Stomach (tissue), 8 donors: ENCODE measurements at regions not wholly inside any gene's neighbourhood (a gene's known extent, or its start where the extent isn't known, plus 50 kb on each side); places are given as distances from the start of the nearest gene placed in this dataset.
A peak's percentile ranks its signal among the peaks of the same experiment; 100 is the strongest.

Experiments used
- DNase-seq, 2 donors: peaks; one replicate each; pipeline versions ENCODE4 v3.0.0 to v3.0.0-alpha.2; 2013 to 2019
- H3K27ac ChIP-seq, 5 donors: fragments of 200-600 bp in 4 of 5; sonication (generic) in 4 of 5; one replicate each; pipeline ENCODE4 v1.5.1; 2013 to 2019; ENCODE audit warnings: mild to moderate bottlenecking in 1 of 5, moderate library complexity in 1 of 5
- H3K27me3 ChIP-seq, 3 donors: fragments of 200-600 bp; sonication (generic); one replicate each; pipeline ENCODE4 v1.5.1; 2017 to 2019; ENCODE audit warnings: mixed run types in 1 of 3
- H3K36me3 ChIP-seq, 4 donors: fragments of 200-600 bp; sonication (generic); 1 replicate in 3 of 4; 2 replicates in 1 of 4; pipeline ENCODE4 v1.5.1; 2016 to 2019
- H3K4me1 ChIP-seq, 4 donors: fragments of 200-600 bp; sonication (generic); one replicate each; pipeline ENCODE4 v1.5.1; 2016 to 2019
- H3K4me3 ChIP-seq, 4 donors: fragments of 200-600 bp; sonication (generic) in 3 of 4; one replicate each; pipeline ENCODE4 v1.5.1; 2016 to 2019; ENCODE audit warnings: mild to moderate bottlenecking in 1 of 4
- H3K9me3 ChIP-seq, 4 donors: fragments of 200-600 bp; sonication (generic); one replicate each; pipeline ENCODE4 v1.5.1; 2016 to 2019
- EP300 ChIP-seq: sonication (generic); formaldehyde crosslinking; IDR thresholded peaks from one replicate; pipeline ENCODE4 v1.6.1; 2017; ENCODE audit warnings: antibody characterized with exemption
- POLR2A ChIP-seq, 4 donors: fragments of 450-650 bp; IDR thresholded peaks; one replicate each; pipeline ENCODE4 v1.6.1; 2016; ENCODE audit warnings: antibody characterized with exemption in 4 of 4, control low read depth in 2 of 4, mild to moderate bottlenecking in 1 of 4, moderate library complexity in 1 of 4
- POLR2AphosphoS5 ChIP-seq, 3 donors: sonication (generic); formaldehyde crosslinking; IDR thresholded peaks; one replicate each; pipeline ENCODE4 v1.6.1; 2016; ENCODE audit warnings: antibody characterized with exemption in 3 of 3
- WGBS, 5 donors: extraction: QIAGEN DNeasy Blood & Tissue Kit in 3 of 5; methylation state at CpG; one replicate each; pipeline versions ENCODE4 v1.1.5 to v1.1.7; 2013 to 2018; 5-methylcytosine and 5-hydroxymethylcytosine counted together
- intact Hi-C: fragments of 100-400 bp; cut with DNase I; formaldehyde crosslinking; loops from one replicate; pipeline ENCODE4 v1.15.1; 2023; ENCODE audit warnings: low total_unique reads
- TF ChIP-seq, protein P1 (sequence below), 7 experiments: fragments of 450-650 bp in 4 of 7; fragments of 200-600 bp in 3 of 7; sonication (generic) in 3 of 7; IDR thresholded peaks; one replicate each; pipeline ENCODE4 v1.5.1; 2016 to 2019; ENCODE audit warnings: antibody characterized with exemption in 7 of 7, control low read depth in 2 of 7, mild to moderate bottlenecking in 1 of 7
- donor health status: healthy with polysubstance abuse.
- donor health status: Bipolar disorder and iron deficiency.
- donor health status: healthy.

- 76 to 85% (median 84%) methylated on average over 7 of the region's 7 CpGs for WGBS, 5 donors
These were observed 84.1 kb upstream of the KLF12 start for GRCh38 chr13:74218291-74218690.

GRCh38 chr13:74217811-74218210 is 83.6 kb upstream of the KLF12 start:
- 59 to 89% (median 80%) methylated on average over 1 of the region's 1 CpG for WGBS, 5 donors
- Histone ChIP-seq H3K27me3 (no peaks in the 10 kb centered on the region), H3K9me3 (no peaks in the 10 kb centered on the region), H3K4me3 (no peak overlapping the region), H3K4me1 (no peaks in the 10 kb centered on the region), H3K36me3 (no peaks in the 10 kb centered on the region), H3K27ac (no peak overlapping the region)
- peak in 1 of 2 donors; percentile 34 for DNase-seq
- TF ChIP-seq POLR2AphosphoS5 (IDR thresholded peaks at IDR 0.05): no peak
- TF ChIP-seq, protein P1, sequence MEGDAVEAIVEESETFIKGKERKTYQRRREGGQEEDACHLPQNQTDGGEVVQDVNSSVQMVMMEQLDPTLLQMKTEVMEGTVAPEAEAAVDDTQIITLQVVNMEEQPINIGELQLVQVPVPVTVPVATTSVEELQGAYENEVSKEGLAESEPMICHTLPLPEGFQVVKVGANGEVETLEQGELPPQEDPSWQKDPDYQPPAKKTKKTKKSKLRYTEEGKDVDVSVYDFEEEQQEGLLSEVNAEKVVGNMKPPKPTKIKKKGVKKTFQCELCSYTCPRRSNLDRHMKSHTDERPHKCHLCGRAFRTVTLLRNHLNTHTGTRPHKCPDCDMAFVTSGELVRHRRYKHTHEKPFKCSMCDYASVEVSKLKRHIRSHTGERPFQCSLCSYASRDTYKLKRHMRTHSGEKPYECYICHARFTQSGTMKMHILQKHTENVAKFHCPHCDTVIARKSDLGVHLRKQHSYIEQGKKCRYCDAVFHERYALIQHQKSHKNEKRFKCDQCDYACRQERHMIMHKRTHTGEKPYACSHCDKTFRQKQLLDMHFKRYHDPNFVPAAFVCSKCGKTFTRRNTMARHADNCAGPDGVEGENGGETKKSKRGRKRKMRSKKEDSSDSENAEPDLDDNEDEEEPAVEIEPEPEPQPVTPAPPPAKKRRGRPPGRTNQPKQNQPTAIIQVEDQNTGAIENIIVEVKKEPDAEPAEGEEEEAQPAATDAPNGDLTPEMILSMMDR (IDR thresholded peaks at IDR 0.05): no peak
- no peak for TF ChIP-seq EP300
- no peak for TF ChIP-seq POLR2A (IDR thresholded peaks at IDR 0.05)
- intact Hi-C loops: no loop called here

More at GRCh38 chr13:74218291-74218690, 84.1 kb upstream of the KLF12 start:
- Histone ChIP-seq H3K27ac (no peak overlapping the region), H3K9me3 (no peaks in the 10 kb centered on the region), H3K36me3 (no peaks in the 10 kb centered on the region), H3K4me3 (no peak overlapping the region), H3K4me1 (no peaks in the 10 kb centered on the region), H3K27me3 (no peaks in the 10 kb centered on the region)
- intact Hi-C loops: no loop called here
- TF ChIP-seq POLR2AphosphoS5 (IDR thresholded peaks at IDR 0.05) (no peak), EP300 (no peak), POLR2A (IDR thresholded peaks at IDR 0.05) (no peak)
- TF ChIP-seq, protein P1 (IDR thresholded peaks at IDR 0.05): no peak
- DNase-seq: no peak

DNA sequence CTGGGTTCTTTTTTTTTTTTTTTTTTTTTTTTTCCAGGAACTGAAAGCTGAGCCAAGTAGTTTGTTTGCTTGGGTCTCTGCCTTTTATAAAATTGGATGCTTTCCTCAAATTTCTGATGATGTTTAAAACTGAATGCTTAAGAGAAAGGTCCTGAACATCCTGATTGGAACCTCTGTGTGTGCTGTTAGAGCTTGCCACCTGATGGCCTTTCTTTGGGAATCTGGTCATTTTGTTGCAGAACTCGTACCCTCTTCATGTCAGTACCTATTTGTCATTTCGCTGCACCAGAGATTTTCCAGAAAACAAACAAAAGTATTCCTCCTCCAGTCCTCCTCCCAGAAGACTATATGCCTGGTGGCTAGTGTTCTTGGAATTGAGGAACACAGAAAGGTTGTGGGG is 81.2 kb upstream of the KLF12 start:
- Histone ChIP-seq H3K9me3 (no peaks in the 10 kb centered on the region), H3K4me1 (peaks cover 0 to 7% (median 3%) of the 10 kb centered on the region in 4 donors), H3K27ac (no peak overlapping the region), H3K4me3 (no peak overlapping the region), H3K36me3 (no peaks in the 10 kb centered on the region), H3K27me3 (no peaks in the 10 kb centered on the region)
- 77 to 92% (median 83%) methylated on average over 2 of the region's 2 CpGs for WGBS, 5 donors
- intact Hi-C loops: no loop called here
- no peak for DNase-seq
- TF ChIP-seq, protein P1 (IDR thresholded peaks at IDR 0.05): no peak
- TF ChIP-seq POLR2AphosphoS5 (IDR thresholded peaks at IDR 0.05): no peak
- TF ChIP-seq POLR2A (IDR thresholded peaks at IDR 0.05): no peak
- TF ChIP-seq EP300: no peak

GRCh38 chr13:74214321-74214720 is 80.1 kb upstream of the KLF12 start:
- no peak for DNase-seq
- TF ChIP-seq POLR2AphosphoS5 (IDR thresholded peaks at IDR 0.05) (no peak), EP300 (no peak), POLR2A (IDR thresholded peaks at IDR 0.05) (no peak)
- TF ChIP-seq, protein P1 (IDR thresholded peaks at IDR 0.05): no peak
- no peaks in the 10 kb centered on the region for H3K27me3 ChIP-seq
- no peaks in the 10 kb centered on the region for H3K9me3 ChIP-seq
- no peak overlapping the region for H3K4me3 ChIP-seq
- intact Hi-C loops: no loop called here
- no peak overlapping the region for H3K27ac ChIP-seq
- 78 to 86% (median 82%) methylated on average over 5 of the region's 5 CpGs for WGBS, 5 donors
- peaks cover 0 to 7% (median 4%) of the 10 kb centered on the region in 4 donors for H3K4me1 ChIP-seq
- H3K36me3 ChIP-seq: no peaks in the 10 kb centered on the region
